ENCODE measurements at regions not wholly inside any gene's neighbourhood (a gene's known extent, or its start where the extent isn't known, plus 50 kb on each side); places are given as distances from the start of the nearest gene placed in this dataset.

DNA sequence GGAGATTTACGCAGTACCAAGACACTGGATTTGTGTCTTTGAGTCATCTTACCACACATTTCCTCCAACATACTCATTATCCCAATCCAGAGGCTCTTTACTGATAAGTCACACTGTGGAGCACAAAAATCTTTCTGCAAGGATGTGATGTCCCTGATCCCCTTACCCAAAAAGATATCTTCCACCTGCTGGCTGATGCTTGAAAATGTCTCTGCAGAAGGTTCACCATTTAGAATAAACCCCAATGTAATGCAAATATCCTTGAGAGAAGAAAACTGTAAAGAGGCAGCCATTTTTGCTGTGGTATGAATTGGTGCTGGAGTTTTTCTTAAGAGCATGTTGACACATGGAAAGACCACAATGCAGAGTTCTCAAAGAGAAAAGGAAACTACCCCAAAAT lies 65.7 kb upstream of the RORB start:
- DNase-seq (no peak), ATAC-seq (ENCODE audit: insufficient read depth, low read depth) (no peak)
- no peak overlapping the region for H3K4me2 ChIP-seq (ENCODE audit: insufficient read depth, low read length)
- no peaks in the 10 kb centered on the region for H4K20me1 ChIP-seq (ENCODE audit: insufficient read depth, low read length)
- H3K36me3 ChIP-seq (ENCODE audit: insufficient read depth, low read length): no peaks in the 10 kb centered on the region
- H3K9ac ChIP-seq (ENCODE audit: low read depth, low read length): no peak overlapping the region
- H3K27me3 ChIP-seq (ENCODE audit: insufficient read depth, low read length, poor library complexity): no peaks in the 10 kb centered on the region
- H3K79me2 ChIP-seq (ENCODE audit: insufficient read depth, low read length): no peaks in the 10 kb centered on the region
- H3K4me3 ChIP-seq (ENCODE audit: low read depth in 1 of 2, low read length in 2 of 2): no peak overlapping the region
- no peaks in the 10 kb centered on the region for H3K9me3 ChIP-seq (ENCODE audit: insufficient read depth, low read length, severe bottlenecking)
- peaks cover 11% of the 10 kb centered on the region for H3K4me1 ChIP-seq (ENCODE audit: insufficient read depth, low read length)
- TF ChIP-seq EZH2 (IDR thresholded peaks at IDR 0.05; ENCODE audit: borderline replicate concordance, low read depth, low read length, severe bottlenecking) (no peak), CTCF (IDR thresholded peaks at IDR 0.05; ENCODE audit: borderline replicate concordance, extremely low read depth, low read length, poor library complexity, severe bottlenecking) (no peak)
- H3K27ac ChIP-seq (ENCODE audit: low read length): no peak overlapping the region
- H2AFZ ChIP-seq (ENCODE audit: low read depth, low read length): no peak overlapping the region

GRCh38 chr9:74443036-74443750 lies 53.9 kb upstream of the RORB start:
- DNase-seq: no peak
- no peaks in the 10 kb centered on the region for H3K36me3 ChIP-seq (ENCODE audit: insufficient read depth, low read length)
- no peak overlapping the region for H3K4me2 ChIP-seq (ENCODE audit: insufficient read depth, low read length)
- no peaks in the 10 kb centered on the region for H3K9me3 ChIP-seq (ENCODE audit: insufficient read depth, low read length, severe bottlenecking)
- H3K4me3 ChIP-seq (ENCODE audit: low read depth in 1 of 2, low read length in 2 of 2): no peak overlapping the region
- no peaks in the 10 kb centered on the region for H3K79me2 ChIP-seq (ENCODE audit: insufficient read depth, low read length)
- no peaks in the 10 kb centered on the region for H3K4me1 ChIP-seq (ENCODE audit: insufficient read depth, low read length)
- no peak overlapping the region for H3K9ac ChIP-seq (ENCODE audit: low read depth, low read length)
- no peaks in the 10 kb centered on the region for H3K27me3 ChIP-seq (ENCODE audit: insufficient read depth, low read length, poor library complexity)
- no peak overlapping the region for H3K27ac ChIP-seq (ENCODE audit: low read length)
- ATAC-seq (ENCODE audit: insufficient read depth, low read depth): no peak
- TF ChIP-seq CTCF (IDR thresholded peaks at IDR 0.05; ENCODE audit: borderline replicate concordance, extremely low read depth, low read length, poor library complexity, severe bottlenecking): no peak
- TF ChIP-seq EZH2 (IDR thresholded peaks at IDR 0.05; ENCODE audit: borderline replicate concordance, low read depth, low read length, severe bottlenecking): no peak
- H4K20me1 ChIP-seq (ENCODE audit: insufficient read depth, low read length): no peaks in the 10 kb centered on the region
- H2AFZ ChIP-seq (ENCODE audit: low read depth, low read length): no peak overlapping the region

GRCh38 chr9:74444369-74444768 lies 52.8 kb upstream of the RORB start:
- ATAC-seq (ENCODE audit: insufficient read depth, low read depth) (no peak), DNase-seq (no peak)
- Histone ChIP-seq H3K4me3 (ENCODE audit: low read depth in 1 of 2, low read length in 2 of 2) (no peak overlapping the region), H3K79me2 (ENCODE audit: insufficient read depth, low read length) (no peaks in the 10 kb centered on the region), H3K4me1 (ENCODE audit: insufficient read depth, low read length) (no peaks in the 10 kb centered on the region), H3K9me3 (ENCODE audit: insufficient read depth, low read length, severe bottlenecking) (no peaks in the 10 kb centered on the region), H3K9ac (ENCODE audit: low read depth, low read length) (no peak overlapping the region), H4K20me1 (ENCODE audit: insufficient read depth, low read length) (no peaks in the 10 kb centered on the region), H3K27ac (ENCODE audit: low read length) (no peak overlapping the region), H3K4me2 (ENCODE audit: insufficient read depth, low read length) (no peak overlapping the region), H3K36me3 (ENCODE audit: insufficient read depth, low read length) (no peaks in the 10 kb centered on the region), H3K27me3 (ENCODE audit: insufficient read depth, low read length, poor library complexity) (no peaks in the 10 kb centered on the region), H2AFZ (ENCODE audit: low read depth, low read length) (no peak overlapping the region)
- TF ChIP-seq CTCF (IDR thresholded peaks at IDR 0.05; ENCODE audit: borderline replicate concordance, extremely low read depth, low read length, poor library complexity, severe bottlenecking): no peak
- no peak for TF ChIP-seq EZH2 (IDR thresholded peaks at IDR 0.05; ENCODE audit: borderline replicate concordance, low read depth, low read length, severe bottlenecking)
